H9 (cell line): ENCODE measurements at regions not wholly inside any gene's neighbourhood (a gene's known extent, or its start where the extent isn't known, plus 50 kb on each side); places are given as distances from the start of the nearest gene placed in this dataset.

Experiments used
- DNase-seq: peaks from one replicate; pipeline ENCODE4 v3.0.0-alpha.2; 2017
- H2AFZ ChIP-seq: one replicate; pipeline ENCODE4 v1.6.1; 2013; ENCODE audit warnings: mild to moderate bottlenecking, low read length, control low read depth, moderate library complexity
- H2AK5ac ChIP-seq: 2 replicates; pipeline ENCODE4 v1.6.1; 2013; ENCODE audit warnings: low read length, control low read depth, mixed read lengths; ENCODE audit not compliant: insufficient read length
- H2BK120ac ChIP-seq: one replicate; pipeline ENCODE4 v1.6.1; 2013; ENCODE audit warnings: low read depth, mild to moderate bottlenecking, low read length, control low read depth, inconsistent platforms; ENCODE audit not compliant: poor library complexity, severe bottlenecking
- H2BK12ac ChIP-seq: 2 replicates; pipeline ENCODE4 v1.6.1; 2013; ENCODE audit warnings: low read length, control low read depth, mixed read lengths, low read depth; ENCODE audit not compliant: insufficient read length
- H2BK15ac ChIP-seq: 2 replicates; pipeline ENCODE4 v1.6.1; 2013; ENCODE audit warnings: low read depth, low read length, control low read depth
- H2BK20ac ChIP-seq: one replicate; pipeline ENCODE4 v1.6.1; 2013; ENCODE audit warnings: low read depth, mild to moderate bottlenecking, low read length, control low read depth, inconsistent platforms; ENCODE audit not compliant: poor library complexity, severe bottlenecking
- H2BK5ac ChIP-seq: 2 replicates; pipeline ENCODE4 v1.6.1; 2013; ENCODE audit warnings: low read length, control low read depth, mixed read lengths; ENCODE audit not compliant: insufficient read length
- H3K14ac ChIP-seq: 2 replicates; pipeline ENCODE4 v1.6.1; 2013; ENCODE audit warnings: low read length, control low read depth; ENCODE audit not compliant: insufficient read depth
- H3K18ac ChIP-seq: 2 replicates; pipeline ENCODE4 v1.6.1; 2013; ENCODE audit warnings: low read depth, mild to moderate bottlenecking, mixed read lengths, low read length, control low read depth; ENCODE audit not compliant: insufficient read length
- H3K23ac ChIP-seq: 2 replicates; pipeline ENCODE4 v1.6.1; 2013; ENCODE audit warnings: low read length, control low read depth, mixed read lengths, low read depth; ENCODE audit not compliant: insufficient read length
- H3K23me2 ChIP-seq: 2 replicates; pipeline ENCODE4 v1.6.1; 2013; ENCODE audit warnings: low read depth, mild to moderate bottlenecking, mixed read lengths, low read length, control low read depth; ENCODE audit not compliant: insufficient read length, poor library complexity, severe bottlenecking
- H3K27ac ChIP-seq: 2 replicates; pipeline ENCODE4 v1.5.1; 2013; ENCODE audit warnings: low read length, control low read depth, mixed read lengths, low read depth; ENCODE audit not compliant: insufficient read length
- H3K27me3 ChIP-seq: 2 replicates; pipeline ENCODE4 v1.6.1; 2013; ENCODE audit warnings: low read length, control low read depth, inconsistent platforms; ENCODE audit not compliant: insufficient read depth
- H3K4ac ChIP-seq: 2 replicates; pipeline ENCODE4 v1.6.1; 2013; ENCODE audit warnings: low read depth, mild to moderate bottlenecking, control low read depth, inconsistent platforms, low read length, moderate library complexity
- H3K4me1 ChIP-seq: 2 replicates; pipeline ENCODE4 v1.6.1; 2013; ENCODE audit warnings: low read length, control low read depth, inconsistent platforms; ENCODE audit not compliant: insufficient read depth
- H3K4me2 ChIP-seq: 2 replicates; pipeline ENCODE4 v1.6.1; 2013; ENCODE audit warnings: low read length, control low read depth, mixed read lengths; ENCODE audit not compliant: insufficient read length, insufficient read depth
- H3K56ac ChIP-seq: 2 replicates; pipeline ENCODE4 v1.6.1; 2013; ENCODE audit warnings: low read depth, mild to moderate bottlenecking, mixed read lengths, low read length, control low read depth; ENCODE audit not compliant: insufficient read length
- H3K79me1 ChIP-seq: 2 replicates; pipeline ENCODE4 v1.6.1; 2013; ENCODE audit warnings: low read depth, mild to moderate bottlenecking, moderate library complexity, low read length, control low read depth, inconsistent platforms; ENCODE audit not compliant: insufficient read depth, poor library complexity, severe bottlenecking
- H3K79me2 ChIP-seq: 2 replicates; pipeline ENCODE4 v1.6.1; 2013; ENCODE audit warnings: low read length, control low read depth, inconsistent platforms; ENCODE audit not compliant: insufficient read depth
- H3K9ac ChIP-seq: 2 replicates; pipeline ENCODE4 v1.6.1; 2013; ENCODE audit warnings: low read length, control low read depth, mixed read lengths; ENCODE audit not compliant: insufficient read length; ENCODE audit errors: extremely low read depth
- H3K9me3 ChIP-seq: one replicate; pipeline ENCODE4 v1.6.1; 2013; ENCODE audit warnings: low read depth, low read length, inconsistent platforms; ENCODE audit not compliant: control insufficient read depth
- H3T11ph ChIP-seq: one replicate; pipeline ENCODE4 v1.6.1; 2013; ENCODE audit warnings: mild to moderate bottlenecking, low read length, control low read depth, inconsistent platforms
- H4K20me1 ChIP-seq: one replicate; pipeline ENCODE4 v1.6.1; 2013; ENCODE audit not compliant: control insufficient read depth, insufficient read length, insufficient read depth
- H4K5ac ChIP-seq: 2 replicates; pipeline ENCODE4 v1.6.1; 2013; ENCODE audit warnings: low read depth, mild to moderate bottlenecking, mixed read lengths, low read length, control low read depth; ENCODE audit not compliant: insufficient read length
- H4K8ac ChIP-seq: replicated peaks from 2 replicates; pipeline ENCODE4 v1.6.1; 2013; ENCODE audit warnings: low read length, control low read depth, mixed read lengths, low read depth; ENCODE audit not compliant: insufficient read length
- H4K91ac ChIP-seq: 2 replicates; pipeline ENCODE4 v1.6.1; 2013; ENCODE audit warnings: low read depth, mild to moderate bottlenecking, moderate library complexity, mixed read lengths, low read length, control low read depth; ENCODE audit not compliant: insufficient read length
- H3K27ac Mint-ChIP-seq, 3 experiments: 2 replicates in 2 of 3; 3 replicates in 1 of 3; pipeline ENCODE4 v1.8.0; 2020 to 2021; ENCODE audit warnings: mixed read lengths in 3 of 3, mild to moderate bottlenecking in 1 of 3, moderate library complexity in 1 of 3
- H3K27me3 Mint-ChIP-seq: 2 replicates; pipeline ENCODE4 v1.8.0; 2021; ENCODE audit warnings: low read depth, mild to moderate bottlenecking, moderate library complexity, mixed read lengths
- H3K36me3 Mint-ChIP-seq, 3 experiments: 2 replicates in 2 of 3; 3 replicates in 1 of 3; pipeline ENCODE4 v1.8.0; 2020 to 2021; ENCODE audit warnings: low read depth in 3 of 3, mixed read lengths in 3 of 3; ENCODE audit not compliant: insufficient read depth in 1 of 3
- H3K4me1 Mint-ChIP-seq, 2 experiments: 2 replicates each; pipeline ENCODE4 v1.8.0; 2020; ENCODE audit warnings: mixed read lengths in 2 of 2
- H3K4me3 Mint-ChIP-seq, 2 experiments: 2 replicates in 1 of 2; 3 replicates in 1 of 2; pipeline ENCODE4 v1.8.0; 2020 to 2021; ENCODE audit warnings: mild to moderate bottlenecking in 2 of 2, mixed read lengths in 2 of 2, moderate library complexity in 1 of 2
- H3K9me3 Mint-ChIP-seq, 2 experiments: 2 replicates in 1 of 2; 3 replicates in 1 of 2; pipeline ENCODE4 v1.8.0; 2020; ENCODE audit warnings: mild to moderate bottlenecking in 2 of 2, mixed read lengths in 2 of 2, moderate library complexity in 1 of 2
- CTCF ChIP-seq: fragments of 200-600 bp; sonication (generic); conservative IDR thresholded peaks from 3 replicates; pipeline ENCODE4 v1.8.0; 2021; ENCODE audit warnings: antibody characterized with exemption, mild to moderate bottlenecking
- WGBS: extraction: QIAGEN DNeasy Blood & Tissue Kit; methylation state at CpG from one replicate; pipeline ENCODE4 v1.1.7; 2013; ENCODE audit warnings: missing lambda C conversion rate, low lambda C conversion rate, mixed read lengths; ENCODE audit not compliant: insufficient read length; ENCODE audit errors: extremely low coverage; 5-methylcytosine and 5-hydroxymethylcytosine counted together

GRCh38 chr1:29842130-29842529 lies 605.8 kb downstream of the PTPRU start:
- H2AFZ ChIP-seq = no peak overlapping the region
- no peaks in the 10 kb centered on the region for H3K9me3 ChIP-seq
- no peak overlapping the region for H3K56ac ChIP-seq
- no peak overlapping the region for H3K23ac ChIP-seq
- no peak overlapping the region for H2BK20ac ChIP-seq
- H3K4ac ChIP-seq = no peak overlapping the region
- no peak for TF ChIP-seq CTCF
- no peak overlapping the region for H4K8ac ChIP-seq
- WGBS = no CpG with 5 or more reads among the region's 1 CpG
- Mint-ChIP-seq H3K4me1 (peaks cover 5 to 7% of the 10 kb centered on the region in 2 experiments; a peak in 3 of 4 replicates), H3K27me3 (peaks cover 4% of the 10 kb centered on the region), H3K36me3 (peaks cover 1 to 9% (median 5%) of the 10 kb centered on the region in 3 experiments; a peak in 4 of 7 replicates), H3K4me3 (no peak overlapping the region), H3K9me3 (peaks cover 13 to 16% of the 10 kb centered on the region in 2 experiments), H3K27ac (no peak overlapping the region)
- H3K4me1 ChIP-seq = no peaks in the 10 kb centered on the region
- no peak overlapping the region for H3K27ac ChIP-seq
- no peak overlapping the region for H2AK5ac ChIP-seq
- no peak overlapping the region for H4K91ac ChIP-seq
- no peak overlapping the region for H3K18ac ChIP-seq
- no peak overlapping the region for H3K14ac ChIP-seq
- no peak overlapping the region for H3K9ac ChIP-seq
- H2BK12ac ChIP-seq = no peak overlapping the region
- H3K27me3 ChIP-seq = no peaks in the 10 kb centered on the region
- no peak overlapping the region for H2BK120ac ChIP-seq
- H3K79me1 ChIP-seq = no peaks in the 10 kb centered on the region
- no peaks in the 10 kb centered on the region for H3K79me2 ChIP-seq
- H4K20me1 ChIP-seq = no peaks in the 10 kb centered on the region
- H2BK5ac ChIP-seq = no peak overlapping the region
- H2BK15ac ChIP-seq = no peak overlapping the region
- DNase-seq = no peak
- no peak overlapping the region for H4K5ac ChIP-seq
- H3K4me2 ChIP-seq = no peak overlapping the region
- no peaks in the 10 kb centered on the region for H3K23me2 ChIP-seq
- no peak overlapping the region for H3T11ph ChIP-seq
